Coronary artery (tissue), 2 donors: ENCODE measurements at regions not wholly inside any gene's neighbourhood (a gene's known extent, or its start where the extent isn't known, plus 50 kb on each side); places are given as distances from the start of the nearest gene placed in this dataset.
"Not testable (repeated sequence)": the region's sequence is repeated elsewhere in the genome, so short reads cannot be mapped to it uniquely, and the experiment has no call there.

Experiments
- DNase-seq: peaks from one replicate; pipeline ENCODE4 v3.0.0-alpha.2; 2017; ENCODE audit warnings: low spot score
- H3K27ac ChIP-seq, 2 donors: fragments of 200-600 bp; sonication (generic); one replicate each; pipeline ENCODE4 v1.5.1; 2016 to 2019
- H3K4me3 ChIP-seq: fragments of 200-600 bp; sonication (generic); 2 replicates; pipeline ENCODE4 v1.5.1; 2016; ENCODE audit warnings: mild to moderate bottlenecking, moderate library complexity
- TF ChIP-seq, protein P1 (sequence below): fragments of 200-600 bp; sonication (generic); IDR thresholded peaks from one replicate; pipeline ENCODE4 v1.5.1; 2019; ENCODE audit warnings: antibody characterized with exemption

DNA sequence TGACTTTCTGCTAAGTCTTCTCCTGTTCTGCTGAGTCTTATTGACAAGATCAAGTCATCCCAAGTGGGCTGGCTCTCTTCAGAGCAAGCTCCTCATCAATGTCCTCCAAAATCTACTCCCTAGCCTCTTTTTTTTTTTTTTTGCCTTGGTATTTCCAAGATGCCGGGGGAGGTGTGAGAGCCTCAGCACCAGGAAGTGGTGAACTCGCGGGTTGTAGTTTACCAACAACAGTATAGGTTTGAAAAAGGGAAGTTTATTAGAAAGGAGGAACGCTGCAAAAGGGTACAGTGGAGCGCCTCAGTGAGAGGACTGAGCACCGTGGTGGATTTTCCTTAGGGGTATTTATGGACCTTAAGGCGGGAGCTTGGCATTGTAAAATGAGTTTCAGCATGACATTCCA is 94.3 kb upstream of the SGO1 start:
- H3K4me3 ChIP-seq, result no peak overlapping the region
- no peak for DNase-seq
- H3K27ac ChIP-seq, result no peak overlapping the region
- TF ChIP-seq, protein P1, sequence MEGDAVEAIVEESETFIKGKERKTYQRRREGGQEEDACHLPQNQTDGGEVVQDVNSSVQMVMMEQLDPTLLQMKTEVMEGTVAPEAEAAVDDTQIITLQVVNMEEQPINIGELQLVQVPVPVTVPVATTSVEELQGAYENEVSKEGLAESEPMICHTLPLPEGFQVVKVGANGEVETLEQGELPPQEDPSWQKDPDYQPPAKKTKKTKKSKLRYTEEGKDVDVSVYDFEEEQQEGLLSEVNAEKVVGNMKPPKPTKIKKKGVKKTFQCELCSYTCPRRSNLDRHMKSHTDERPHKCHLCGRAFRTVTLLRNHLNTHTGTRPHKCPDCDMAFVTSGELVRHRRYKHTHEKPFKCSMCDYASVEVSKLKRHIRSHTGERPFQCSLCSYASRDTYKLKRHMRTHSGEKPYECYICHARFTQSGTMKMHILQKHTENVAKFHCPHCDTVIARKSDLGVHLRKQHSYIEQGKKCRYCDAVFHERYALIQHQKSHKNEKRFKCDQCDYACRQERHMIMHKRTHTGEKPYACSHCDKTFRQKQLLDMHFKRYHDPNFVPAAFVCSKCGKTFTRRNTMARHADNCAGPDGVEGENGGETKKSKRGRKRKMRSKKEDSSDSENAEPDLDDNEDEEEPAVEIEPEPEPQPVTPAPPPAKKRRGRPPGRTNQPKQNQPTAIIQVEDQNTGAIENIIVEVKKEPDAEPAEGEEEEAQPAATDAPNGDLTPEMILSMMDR, result no peak

DNA sequence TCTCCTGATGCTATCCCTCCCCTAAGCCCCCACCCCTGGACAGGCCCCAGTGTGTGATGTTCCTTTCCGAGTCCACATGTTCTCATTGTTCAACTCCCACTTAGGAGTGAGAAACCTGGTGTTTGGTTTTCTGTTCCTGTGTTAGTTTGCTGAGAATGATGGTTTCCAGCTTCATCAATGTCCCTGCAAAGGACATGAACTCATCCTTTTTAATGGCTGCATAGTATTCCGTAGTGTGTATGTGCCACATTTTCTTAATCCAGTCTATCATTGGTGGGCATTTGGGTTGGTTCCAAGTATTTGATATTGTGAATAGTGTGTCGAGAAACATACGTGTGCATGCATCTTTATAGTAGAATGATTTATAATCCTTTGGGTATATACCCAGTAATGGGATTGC is 80.0 kb upstream of the SGO1 start:
- H3K27ac ChIP-seq, DNase-seq, H3K4me3 ChIP-seq: not testable (repeated sequence)

DNA sequence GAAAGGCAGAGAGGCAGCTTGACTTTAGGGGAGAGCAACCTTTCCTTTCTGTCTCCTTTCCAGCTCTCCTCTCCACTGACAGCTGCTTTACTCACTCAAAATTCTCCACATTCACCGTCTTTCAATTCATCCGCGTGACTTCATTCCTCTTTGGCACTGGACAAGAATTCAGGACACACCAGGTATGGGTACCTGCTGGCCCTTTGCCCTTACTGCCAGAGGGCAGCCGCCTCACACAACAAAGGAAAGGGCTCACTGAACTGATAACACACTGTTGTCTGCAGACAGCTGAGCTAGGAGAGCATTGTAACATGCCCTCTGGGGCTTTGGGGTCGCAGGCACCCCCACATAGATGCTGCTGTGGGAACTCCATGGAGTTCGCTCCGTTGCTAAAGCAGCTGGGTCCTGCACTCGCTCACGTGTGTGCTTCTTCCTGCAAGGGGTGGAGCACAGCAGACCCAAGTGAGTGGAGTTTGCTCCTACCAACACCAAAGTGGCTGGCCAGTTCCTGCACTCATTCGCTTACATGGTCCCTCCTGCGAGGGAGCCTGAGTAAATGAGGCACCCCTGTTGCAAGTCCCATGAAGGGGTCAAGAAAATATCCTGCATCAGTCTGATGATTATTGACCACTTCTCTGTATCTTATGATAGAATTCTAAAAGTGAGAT is 79.0 kb upstream of the SGO1 start:
- no peak for DNase-seq
- H3K27ac ChIP-seq, result no peak overlapping the region
- no peak overlapping the region for H3K4me3 ChIP-seq
- TF ChIP-seq, protein P1, result no peak

DNA sequence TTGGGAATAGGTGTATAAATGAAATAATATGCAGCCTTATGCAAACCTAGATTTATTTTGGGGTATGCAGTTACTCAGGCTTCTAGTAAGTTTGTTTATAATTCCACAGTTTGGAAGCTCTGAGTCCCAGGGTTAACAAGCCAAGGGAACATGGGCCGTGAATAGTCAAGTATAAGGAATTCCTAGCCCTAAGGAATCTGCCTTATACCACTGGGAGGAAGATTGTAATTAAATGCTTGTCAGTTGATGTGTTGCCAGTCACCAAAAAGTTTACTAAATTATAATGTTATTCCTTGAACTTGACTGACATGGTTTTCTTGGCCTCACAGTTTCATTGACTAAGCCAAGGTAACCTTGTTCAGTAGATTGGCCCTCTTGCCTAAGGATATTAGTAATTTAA is 72.4 kb upstream of the SGO1 start:
- no peak for DNase-seq
- TF ChIP-seq, protein P1, result no peak
- Histone ChIP-seq H3K4me3 (no peak overlapping the region), H3K27ac (no peak overlapping the region)

DNA sequence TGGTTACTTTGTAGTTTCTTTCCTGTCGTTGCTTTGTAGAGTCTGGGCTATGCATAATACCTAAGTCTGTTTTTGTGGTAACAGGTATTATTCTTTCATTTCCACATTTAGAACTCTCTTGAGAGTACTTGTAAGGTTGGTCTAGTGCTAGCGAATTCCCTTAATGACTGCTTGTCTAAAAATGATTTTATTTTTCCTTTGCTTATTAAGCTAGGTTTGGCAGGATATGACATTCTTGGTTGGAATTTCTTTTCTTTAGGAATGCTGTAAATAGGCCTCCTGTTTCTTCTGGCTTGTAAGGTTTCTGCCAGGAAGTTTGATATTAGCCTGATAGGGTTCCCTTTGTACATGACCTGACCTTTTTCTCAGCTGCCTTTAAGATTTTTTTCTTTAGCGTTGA is 70.1 kb upstream of the SGO1 start:
- Histone ChIP-seq H3K4me3 (no peak overlapping the region), H3K27ac (no peak overlapping the region)
- TF ChIP-seq, protein P1, result no peak
- DNase-seq, result no peak

DNA sequence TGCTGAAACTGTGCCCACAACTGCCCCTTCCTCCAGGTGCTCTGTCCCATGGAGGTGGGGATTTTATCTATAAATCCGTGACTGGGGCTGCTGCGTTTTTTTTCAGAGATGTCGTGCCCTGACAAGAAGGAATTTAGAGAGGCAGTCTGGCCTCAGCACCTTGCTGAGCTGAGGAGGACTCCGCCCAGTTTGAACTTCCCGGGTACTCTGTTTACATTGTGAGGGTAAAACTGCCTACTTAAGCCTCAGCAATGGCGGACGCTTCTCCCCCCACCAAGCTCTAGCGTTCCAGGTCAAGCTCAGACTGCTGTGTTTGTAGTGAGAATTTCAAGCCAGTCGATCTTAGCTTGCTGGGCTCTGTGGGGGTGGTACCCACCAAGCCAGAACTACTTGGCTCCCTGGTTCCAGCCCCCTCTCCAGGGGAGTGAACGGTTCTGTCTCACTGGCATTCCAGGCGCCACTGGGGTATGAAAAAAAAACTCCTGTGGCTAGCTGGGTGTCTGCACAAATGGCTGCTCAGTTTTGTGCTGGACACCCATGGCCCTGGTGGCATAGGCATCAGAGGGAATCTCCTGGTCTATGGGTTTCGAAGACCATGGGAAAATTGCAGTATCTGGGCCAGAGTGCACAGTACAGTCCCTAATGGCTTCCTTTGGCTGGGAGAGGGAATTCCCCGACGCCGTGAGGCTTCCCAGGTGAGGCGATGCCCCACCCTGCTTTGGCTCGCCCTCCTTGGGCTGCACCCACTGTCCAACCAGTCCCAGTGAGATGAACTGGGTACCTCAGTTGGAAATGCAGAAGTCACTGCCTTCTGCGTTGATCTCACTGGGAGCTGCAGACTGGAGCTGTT is 68.5 kb upstream of the SGO1 start:
- DNase-seq, result no peak
- no peak overlapping the region for H3K27ac ChIP-seq
- no peak overlapping the region for H3K4me3 ChIP-seq
- TF ChIP-seq, protein P1, result no peak

DNA sequence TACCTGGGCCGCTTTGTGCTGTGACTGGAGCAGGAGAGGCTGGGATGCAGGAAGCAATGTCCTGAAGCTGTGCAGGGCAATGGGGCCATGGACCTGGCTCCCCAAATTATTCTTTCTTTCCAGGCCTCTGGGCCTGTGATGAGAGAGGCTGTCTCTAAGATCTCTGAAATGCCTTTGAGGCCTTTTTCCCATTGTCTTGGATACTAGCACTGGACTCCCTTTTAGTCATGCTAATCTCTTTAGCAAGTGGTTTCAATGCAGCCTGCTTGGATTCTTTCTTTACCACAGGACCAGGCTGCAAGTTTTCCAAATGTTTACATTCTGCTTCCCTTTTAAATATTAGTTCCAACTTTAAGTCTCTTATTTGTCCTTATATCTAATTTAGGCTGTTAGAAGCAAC is 64.8 kb upstream of the SGO1 start:
- H3K27ac ChIP-seq, result no peak overlapping the region
- H3K4me3 ChIP-seq, result no peak overlapping the region
- no peak for DNase-seq
- TF ChIP-seq, protein P1, result no peak
